HUES6 (cell line): ENCODE measurements at regions not wholly inside any gene's neighbourhood (a gene's known extent, or its start where the extent isn't known, plus 50 kb on each side); places are given as distances from the start of the nearest gene placed in this dataset.
"Not testable (repeated sequence)": the region's sequence is repeated elsewhere in the genome, so short reads cannot be mapped to it uniquely, and the experiment has no call there.

ENCODE experiments used
- H3K27ac ChIP-seq: 2 replicates; pipeline ENCODE4 v1.7.0; 2013; ENCODE audit warnings: low read depth, mild to moderate bottlenecking, low read length, inconsistent platforms
- H3K27me3 ChIP-seq: 2 replicates; pipeline ENCODE4 v1.6.1; 2013; ENCODE audit warnings: low read length; ENCODE audit not compliant: control insufficient read depth, insufficient read depth
- H3K36me3 ChIP-seq: 2 replicates; pipeline ENCODE4 v1.6.1; 2013; ENCODE audit warnings: low read length; ENCODE audit not compliant: control insufficient read depth, insufficient read depth
- H3K4me1 ChIP-seq: 2 replicates; pipeline ENCODE4 v1.6.1; 2013; ENCODE audit warnings: low read length; ENCODE audit not compliant: control insufficient read depth, insufficient read depth
- H3K4me3 ChIP-seq: 2 replicates; pipeline ENCODE4 v1.5.1; 2013; ENCODE audit warnings: low read depth, low read length
- H3K9ac ChIP-seq: one replicate; pipeline ENCODE4 v1.6.1; 2013; ENCODE audit warnings: mild to moderate bottlenecking, low read length
- H3K9me3 ChIP-seq: 2 replicates; pipeline ENCODE4 v1.6.1; 2013; ENCODE audit warnings: low read depth, low read length; ENCODE audit not compliant: control insufficient read depth, insufficient read depth

- H3K4me1 ChIP-seq: no peaks in the 10 kb centered on the region
- no peak overlapping the region for H3K27ac ChIP-seq
- no peak overlapping the region for H3K9ac ChIP-seq
- no peaks in the 10 kb centered on the region for H3K9me3 ChIP-seq
- H3K27me3 ChIP-seq: 0 out of 2 replicates have a peak, but pooled peaks cover 3% of the 10 kb centered on the region
- H3K36me3 ChIP-seq: no peaks in the 10 kb centered on the region
- H3K4me3 ChIP-seq: no peak overlapping the region
Observed at GRCh38 chr2:216757532-216757931, 62.2 kb upstream of the IGFBP5 start.

GRCh38 chr2:216756435-216756834, 61.1 kb upstream of the IGFBP5 start:
- Histone ChIP-seq H3K9ac (no peak overlapping the region), H3K9me3 (no peaks in the 10 kb centered on the region), H3K4me1 (no peaks in the 10 kb centered on the region), H3K4me3 (no peak overlapping the region), H3K36me3 (no peaks in the 10 kb centered on the region), H3K27ac (no peak overlapping the region), H3K27me3 (0 out of 2 replicates have a peak, but pooled peaks cover 3% of the 10 kb centered on the region)

GRCh38 chr2:216754812-216755211, 59.5 kb upstream of the IGFBP5 start:
- Histone ChIP-seq H3K9ac (no peak overlapping the region), H3K27ac (no peak overlapping the region)

GRCh38 chr2:216754336-216754735, 59.0 kb upstream of the IGFBP5 start:
- H3K27me3 ChIP-seq: 0 out of 2 replicates have a peak, but pooled peaks cover 3% of the 10 kb centered on the region
- no peaks in the 10 kb centered on the region for H3K36me3 ChIP-seq
- no peak overlapping the region for H3K27ac ChIP-seq
- H3K4me1 ChIP-seq: no peaks in the 10 kb centered on the region
- no peaks in the 10 kb centered on the region for H3K9me3 ChIP-seq
- H3K9ac ChIP-seq: no peak overlapping the region
- H3K4me3 ChIP-seq: no peak overlapping the region

More at GRCh38 chr2:216754812-216755211, 59.5 kb upstream of the IGFBP5 start:
- Histone ChIP-seq H3K4me3 (no peak overlapping the region), H3K9me3 (no peaks in the 10 kb centered on the region), H3K36me3 (no peaks in the 10 kb centered on the region), H3K4me1 (no peaks in the 10 kb centered on the region), H3K27me3 (0 out of 2 replicates have a peak, but pooled peaks cover 3% of the 10 kb centered on the region)

GRCh38 chr2:216752855-216753505, 57.6 kb upstream of the IGFBP5 start:
- Histone ChIP-seq H3K4me3 (no peak overlapping the region), H3K27me3 (0 out of 2 replicates have a peak, but pooled peaks cover 3% of the 10 kb centered on the region), H3K36me3 (no peaks in the 10 kb centered on the region), H3K9ac (no peak overlapping the region), H3K9me3 (no peaks in the 10 kb centered on the region), H3K4me1 (no peaks in the 10 kb centered on the region), H3K27ac (no peak overlapping the region)

GRCh38 chr2:216750750-216751149, 55.4 kb upstream of the IGFBP5 start:
- not testable (repeated sequence) for H3K36me3 ChIP-seq, H3K27me3 ChIP-seq, H3K4me3 ChIP-seq, H3K4me1 ChIP-seq, H3K9ac ChIP-seq, H3K27ac ChIP-seq, H3K9me3 ChIP-seq

GRCh38 chr2:216746268-216746667, 50.9 kb upstream of the IGFBP5 start:
- H3K36me3 ChIP-seq, H3K4me3 ChIP-seq, H3K4me1 ChIP-seq, H3K27me3 ChIP-seq, H3K9ac ChIP-seq, H3K9me3 ChIP-seq, H3K27ac ChIP-seq: not testable (repeated sequence)

GRCh38 chr2:216745453-216745852, 50.1 kb upstream of the IGFBP5 start:
- Histone ChIP-seq H3K4me1 (no peaks in the 10 kb centered on the region), H3K9ac (no peak overlapping the region), H3K27ac (no peak overlapping the region), H3K4me3 (no peak overlapping the region), H3K9me3 (no peaks in the 10 kb centered on the region; the same call in 1 of the 2 replicates), H3K36me3 (no peaks in the 10 kb centered on the region), H3K27me3 (no peaks in the 10 kb centered on the region)
